GM21447 (cell line): ENCODE measurements at regions not wholly inside any gene's neighbourhood (a gene's known extent, or its start where the extent isn't known, plus 50 kb on each side); places are given as distances from the start of the nearest gene placed in this dataset.

Source experiments
- ATAC-seq: cut with Tn5 transposase; IDR thresholded peaks from one replicate; pipeline ENCODE4 v1.9.1; 2021; ENCODE audit not compliant: unreplicated experiment

GRCh38 chr2:15835991-15836688, 104.2 kb upstream of the MYCN start:
- ATAC-seq, result no peak

- no peak for ATAC-seq
Measured at GRCh38 chr2:15836689-15837610, 103.4 kb upstream of the MYCN start.

- ATAC-seq, result no peak
Measured at GRCh38 chr2:15838481-15839090, 101.8 kb upstream of the MYCN start.

GRCh38 chr2:15839426-15840124, 100.8 kb upstream of the MYCN start:
- no peak for ATAC-seq

- ATAC-seq, result no peak
Measured at GRCh38 chr2:15840148-15840547, 100.2 kb upstream of the MYCN start.

GRCh38 chr2:15840969-15841368, 99.4 kb upstream of the MYCN start:
- no peak for ATAC-seq

GRCh38 chr2:15841776-15842560, 98.4 kb upstream of the MYCN start:
- ATAC-seq, result no peak

GRCh38 chr2:15842758-15843666, 97.3 kb upstream of the MYCN start:
- no peak for ATAC-seq

GRCh38 chr2:15844211-15844801, 96.0 kb upstream of the MYCN start:
- ATAC-seq, result no peak

GRCh38 chr2:15845294-15845693, 95.1 kb upstream of the MYCN start:
- no peak for ATAC-seq

- no peak for ATAC-seq
Measured at GRCh38 chr2:15845737-15846405, 94.5 kb upstream of the MYCN start.

GRCh38 chr2:15846626-15847025, 93.7 kb upstream of the MYCN start:
- no peak for ATAC-seq

GRCh38 chr2:15850534-15850933, 89.8 kb upstream of the MYCN start:
- no peak for ATAC-seq

GRCh38 chr2:15851076-15851693, 89.2 kb upstream of the MYCN start:
- no peak for ATAC-seq

GRCh38 chr2:15852811-15853210, 87.5 kb upstream of the MYCN start:
- ATAC-seq, result no peak

- no peak for ATAC-seq
Measured at GRCh38 chr2:15853903-15854302, 86.4 kb upstream of the MYCN start.

- no peak for ATAC-seq
Measured at GRCh38 chr2:15855766-15856260, 84.5 kb upstream of the MYCN start.

- no peak for ATAC-seq
Measured at GRCh38 chr2:15856318-15856717, 84.0 kb upstream of the MYCN start.
